ENCODE measurements at regions not wholly inside any gene's neighbourhood (a gene's known extent, or its start where the extent isn't known, plus 50 kb on each side); places are given as distances from the start of the nearest gene placed in this dataset.
"Not testable (repeated sequence)": the region's sequence is repeated elsewhere in the genome, so short reads cannot be mapped to it uniquely, and the experiment has no call there.

GRCh38 chrX:150086371-150086770 lies 148.1 kb upstream of the EOLA2 start:
- no peak for TF ChIP-seq CTCF (IDR thresholded peaks at IDR 0.05; ENCODE audit: low read depth, low read length, missing control alignments)
- DNase-seq (ENCODE audit: low read depth), result no peak
- no peak overlapping the region for H3K4me3 ChIP-seq (ENCODE audit: low read depth, low read length)

GRCh38 chrX:150087612-150088011 lies 149.3 kb upstream of the EOLA2 start:
- DNase-seq (ENCODE audit: low read depth), result no peak
- no peak overlapping the region for H3K4me3 ChIP-seq (ENCODE audit: low read depth, low read length)
- no peak for TF ChIP-seq CTCF (IDR thresholded peaks at IDR 0.05; ENCODE audit: low read depth, low read length, missing control alignments)

GRCh38 chrX:150088042-150088441 lies 149.8 kb upstream of the EOLA2 start:
- H3K4me3 ChIP-seq (ENCODE audit: low read depth, low read length), result no peak overlapping the region
- no peak for TF ChIP-seq CTCF (IDR thresholded peaks at IDR 0.05; ENCODE audit: low read depth, low read length, missing control alignments)
- no peak for DNase-seq (ENCODE audit: low read depth)

- H3K4me3 ChIP-seq (ENCODE audit: low read depth, low read length), result no peak overlapping the region
Measured at GRCh38 chrX:150088766-150089518, 150.7 kb upstream of the EOLA2 start.

GRCh38 chrX:150091300-150091699 lies 153.0 kb upstream of the EOLA2 start:
- DNase-seq (ENCODE audit: low read depth); H3K4me3 ChIP-seq (ENCODE audit: low read depth, low read length): not testable (repeated sequence)

More at GRCh38 chrX:150088766-150089518, 150.7 kb upstream of the EOLA2 start:
- no peak for TF ChIP-seq CTCF (IDR thresholded peaks at IDR 0.05; ENCODE audit: low read depth, low read length, missing control alignments)
- DNase-seq (ENCODE audit: low read depth), result no peak

GRCh38 chrX:150092549-150092948 lies 154.3 kb upstream of the EOLA2 start:
- no peak for DNase-seq (ENCODE audit: low read depth)
- TF ChIP-seq CTCF (IDR thresholded peaks at IDR 0.05; ENCODE audit: low read depth, low read length, missing control alignments), result no peak
- H3K4me3 ChIP-seq (ENCODE audit: low read depth, low read length), result no peak overlapping the region

- no peak overlapping the region for H3K4me3 ChIP-seq (ENCODE audit: low read depth, low read length)
- TF ChIP-seq CTCF (IDR thresholded peaks at IDR 0.05; ENCODE audit: low read depth, low read length, missing control alignments), result no peak
- DNase-seq (ENCODE audit: low read depth), result no peak
Measured at GRCh38 chrX:150094375-150094774, 156.1 kb upstream of the EOLA2 start.

Data from GM12864 (cell line).